GM18520 (cell line): ENCODE measurements at regions not wholly inside any gene's neighbourhood (a gene's known extent, or its start where the extent isn't known, plus 50 kb on each side); places are given as distances from the start of the nearest gene placed in this dataset.
"Not testable (repeated sequence)": the region's sequence is repeated elsewhere in the genome, so short reads cannot be mapped to it uniquely, and the experiment has no call there.

ENCODE experiments used
- ATAC-seq: cut with Tn5 transposase; IDR thresholded peaks from one replicate; pipeline ENCODE4 v1.9.1; 2021; ENCODE audit not compliant: unreplicated experiment

GRCh38 chr13:34156841-34157365, 339.0 kb downstream of the RFC3 start:
- ATAC-seq: peak; percentile 99

GRCh38 chr13:34159946-34160345, 342.0 kb downstream of the RFC3 start:
- no peak for ATAC-seq

- ATAC-seq: no peak
These were observed 344.1 kb downstream of the RFC3 start for GRCh38 chr13:34161931-34162543.

- ATAC-seq: no peak
These were observed 344.6 kb downstream of the RFC3 start for GRCh38 chr13:34162544-34162933.

- ATAC-seq: no peak
These were observed 346.6 kb downstream of the RFC3 start for GRCh38 chr13:34164582-34164981.

- no peak for ATAC-seq
These were observed 347.2 kb downstream of the RFC3 start for GRCh38 chr13:34165158-34165557.

GRCh38 chr13:34166406-34166805, 348.5 kb downstream of the RFC3 start:
- no peak for ATAC-seq

- no peak for ATAC-seq
These were observed 349.4 kb downstream of the RFC3 start for GRCh38 chr13:34167347-34167746.

- no peak for ATAC-seq
These were observed 354.1 kb downstream of the RFC3 start for GRCh38 chr13:34172048-34172447.

- ATAC-seq: no peak
These were observed 356.8 kb downstream of the RFC3 start for GRCh38 chr13:34174671-34175145.

GRCh38 chr13:34175551-34175950, 357.6 kb downstream of the RFC3 start:
- no peak for ATAC-seq

GRCh38 chr13:34176633-34177032, 358.7 kb downstream of the RFC3 start:
- no peak for ATAC-seq

- ATAC-seq: no peak
These were observed 361.5 kb downstream of the RFC3 start for GRCh38 chr13:34179481-34179880.

- ATAC-seq: no peak
These were observed 362.0 kb downstream of the RFC3 start for GRCh38 chr13:34179927-34180326.

- ATAC-seq: not testable (repeated sequence)
These were observed 363.3 kb downstream of the RFC3 start for GRCh38 chr13:34181256-34181655.

GRCh38 chr13:34189946-34190345, 372.0 kb downstream of the RFC3 start:
- no peak for ATAC-seq

GRCh38 chr13:34201050-34201913, 383.3 kb downstream of the RFC3 start:
- ATAC-seq: no peak

- ATAC-seq: no peak
These were observed 389.4 kb downstream of the RFC3 start for GRCh38 chr13:34207334-34207733.

GRCh38 chr13:34207872-34208271, 389.9 kb downstream of the RFC3 start:
- no peak for ATAC-seq

GRCh38 chr13:34208336-34208735, 390.4 kb downstream of the RFC3 start:
- ATAC-seq: no peak

GRCh38 chr13:34210341-34210740, 392.4 kb downstream of the RFC3 start:
- no peak for ATAC-seq

GRCh38 chr13:34214686-34215085, 396.7 kb downstream of the RFC3 start:
- ATAC-seq: no peak
